ENCODE measurements at regions not wholly inside any gene's neighbourhood (a gene's known extent, or its start where the extent isn't known, plus 50 kb on each side); places are given as distances from the start of the nearest gene placed in this dataset.

GRCh38 chr5:175354964-175355363, 89.0 kb downstream of the DRD1 start:
- TF ChIP-seq, protein P1, sequence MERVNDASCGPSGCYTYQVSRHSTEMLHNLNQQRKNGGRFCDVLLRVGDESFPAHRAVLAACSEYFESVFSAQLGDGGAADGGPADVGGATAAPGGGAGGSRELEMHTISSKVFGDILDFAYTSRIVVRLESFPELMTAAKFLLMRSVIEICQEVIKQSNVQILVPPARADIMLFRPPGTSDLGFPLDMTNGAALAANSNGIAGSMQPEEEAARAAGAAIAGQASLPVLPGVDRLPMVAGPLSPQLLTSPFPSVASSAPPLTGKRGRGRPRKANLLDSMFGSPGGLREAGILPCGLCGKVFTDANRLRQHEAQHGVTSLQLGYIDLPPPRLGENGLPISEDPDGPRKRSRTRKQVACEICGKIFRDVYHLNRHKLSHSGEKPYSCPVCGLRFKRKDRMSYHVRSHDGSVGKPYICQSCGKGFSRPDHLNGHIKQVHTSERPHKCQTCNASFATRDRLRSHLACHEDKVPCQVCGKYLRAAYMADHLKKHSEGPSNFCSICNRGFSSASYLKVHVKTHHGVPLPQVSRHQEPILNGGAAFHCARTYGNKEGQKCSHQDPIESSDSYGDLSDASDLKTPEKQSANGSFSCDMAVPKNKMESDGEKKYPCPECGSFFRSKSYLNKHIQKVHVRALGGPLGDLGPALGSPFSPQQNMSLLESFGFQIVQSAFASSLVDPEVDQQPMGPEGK (CRISPR knock-in tag; IDR thresholded peaks at IDR 0.05; ENCODE audit: borderline replicate concordance), result no peak
- TF ChIP-seq, protein P2, sequence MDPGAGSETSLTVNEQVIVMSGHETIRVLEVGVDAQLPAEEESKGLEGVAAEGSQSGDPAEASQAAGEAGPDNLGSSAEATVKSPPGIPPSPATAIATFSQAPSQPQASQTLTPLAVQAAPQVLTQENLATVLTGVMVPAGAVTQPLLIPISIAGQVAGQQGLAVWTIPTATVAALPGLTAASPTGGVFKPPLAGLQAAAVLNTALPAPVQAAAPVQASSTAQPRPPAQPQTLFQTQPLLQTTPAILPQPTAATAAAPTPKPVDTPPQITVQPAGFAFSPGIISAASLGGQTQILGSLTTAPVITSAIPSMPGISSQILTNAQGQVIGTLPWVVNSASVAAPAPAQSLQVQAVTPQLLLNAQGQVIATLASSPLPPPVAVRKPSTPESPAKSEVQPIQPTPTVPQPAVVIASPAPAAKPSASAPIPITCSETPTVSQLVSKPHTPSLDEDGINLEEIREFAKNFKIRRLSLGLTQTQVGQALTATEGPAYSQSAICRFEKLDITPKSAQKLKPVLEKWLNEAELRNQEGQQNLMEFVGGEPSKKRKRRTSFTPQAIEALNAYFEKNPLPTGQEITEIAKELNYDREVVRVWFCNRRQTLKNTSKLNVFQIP (CRISPR knock-in tag; IDR thresholded peaks at IDR 0.05; ENCODE audit: borderline replicate concordance, low read depth), result no peak
- TF ChIP-seq ZFP30 (CRISPR knock-in tag; IDR thresholded peaks at IDR 0.05), result no peak
